CD4-positive, alpha-beta T cell (primary cell): ENCODE measurements at regions not wholly inside any gene's neighbourhood (a gene's known extent, or its start where the extent isn't known, plus 50 kb on each side); places are given as distances from the start of the nearest gene placed in this dataset.

Experiments used
- ATAC-seq: fragments of 200-7000 bp; cut with Tn5 transposase; one replicate; pipeline ENCODE4 v1.10.0; 2022; ENCODE audit warnings: mild to moderate bottlenecking; ENCODE audit not compliant: poor library complexity
- CTCF ChIA-PET: fragments of 350-600 bp; sonication (Branson Sonifier 250); formaldehyde crosslinking; loops from one replicate; lab custom pipeline; 2021; ENCODE audit warnings: antibody characterized with exemption, inconsistent platforms; lab: Charles Lee
- POLR2A ChIA-PET: fragments of 350-600 bp; sonication (Branson Sonifier 250); formaldehyde crosslinking; loops from one replicate; lab custom pipeline; 2021; ENCODE audit warnings: antibody characterized with exemption, inconsistent platforms; lab: Charles Lee
- DNase-seq, 14 experiments: peaks; one replicate each; pipeline ENCODE4 v3.0.0-alpha.2; 2013 to 2020; ENCODE audit warnings: mixed read lengths in 2 of 14
- H3K27ac ChIP-seq, 2 donors: one replicate each; pipeline versions ENCODE4 v1.5.1 to v1.7.0; 2013; ENCODE audit warnings: low read length in 2 of 2, low read depth in 1 of 2, mild to moderate bottlenecking in 1 of 2
- H3K27me3 ChIP-seq, 2 experiments: 1 replicate in 1 of 2; 2 replicates in 1 of 2; pipeline versions ENCODE4 v1.6.1 to v1.7.0; 2013; ENCODE audit warnings: low read length in 2 of 2, control low read depth in 1 of 2, mild to moderate bottlenecking in 1 of 2, moderate library complexity in 1 of 2; ENCODE audit not compliant: insufficient read depth in 2 of 2, control insufficient read depth in 1 of 2
- H3K36me3 ChIP-seq: one replicate; pipeline ENCODE4 v1.6.1; 2013; ENCODE audit warnings: low read length, control low read depth; ENCODE audit not compliant: insufficient read depth
- H3K4me1 ChIP-seq: one replicate; pipeline ENCODE4 v1.6.1; 2013; ENCODE audit warnings: low read length, control low read depth; ENCODE audit not compliant: insufficient read depth
- H3K4me3 ChIP-seq: one replicate; pipeline ENCODE4 v1.5.1; 2013; ENCODE audit warnings: mild to moderate bottlenecking, low read length, moderate library complexity
- H3K9me3 ChIP-seq, 2 experiments: 1 replicate in 1 of 2; 2 replicates in 1 of 2; pipeline versions ENCODE4 v1.6.1 to v1.7.0; 2013; ENCODE audit warnings: low read length in 2 of 2, mild to moderate bottlenecking in 2 of 2, control low read depth in 1 of 2, moderate library complexity in 1 of 2; ENCODE audit not compliant: control insufficient read depth in 1 of 2, insufficient read depth in 1 of 2
- H3K27ac Mint-ChIP-seq: one replicate; pipeline ENCODE4 v1.8.0; 2020; ENCODE audit warnings: mixed read lengths
- H3K27me3 Mint-ChIP-seq: one replicate; pipeline ENCODE4 v1.8.0; 2021; ENCODE audit warnings: mixed read lengths
- H3K36me3 Mint-ChIP-seq: one replicate; pipeline ENCODE4 v1.8.0; 2021; ENCODE audit warnings: low read depth, mixed read lengths
- H3K4me1 Mint-ChIP-seq: one replicate; pipeline ENCODE4 v1.8.0; 2021; ENCODE audit warnings: low read depth, mixed read lengths
- H3K4me3 Mint-ChIP-seq: one replicate; pipeline ENCODE4 v1.8.0; 2020; ENCODE audit warnings: mild to moderate bottlenecking, mixed read lengths
- H3K9me3 Mint-ChIP-seq: one replicate; pipeline ENCODE4 v1.8.0; 2020; ENCODE audit warnings: mixed read lengths
- intact Hi-C, 2 experiments: fragments of 100-400 bp; cut with DNase I in 1 of 2; cut with micrococcal nuclease in 1 of 2; formaldehyde crosslinking; loops; one replicate each; pipeline versions ENCODE4 v1.15.1 to v1.9.0; 2023 to 2025; cut with DNase I, micrococcal nuclease
- TF ChIP-seq, protein P1 (sequence below): fragments of 200-600 bp; IDR thresholded peaks from one replicate; pipeline ENCODE4 v1.8.0; 2022; ENCODE audit warnings: antibody characterized with exemption, mild to moderate bottlenecking

DNA sequence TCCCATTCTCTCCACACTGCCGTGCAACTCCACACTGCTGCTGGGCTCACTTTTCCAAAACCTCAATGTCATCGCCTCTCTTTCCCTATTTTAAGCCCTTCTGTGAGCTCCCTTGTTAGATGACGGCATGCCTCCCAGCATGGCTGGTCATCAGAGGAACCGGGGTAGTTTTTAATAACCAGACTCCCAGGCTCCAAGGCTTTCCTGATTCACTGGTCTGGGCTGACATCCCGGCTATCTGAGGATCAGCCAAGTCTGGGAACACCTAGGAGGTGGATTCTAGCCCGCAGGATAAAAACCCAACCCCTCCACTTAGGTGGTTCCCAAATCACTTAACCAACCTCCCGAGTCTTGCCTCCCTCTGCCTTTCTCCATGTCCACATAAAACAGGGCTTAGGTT is 295.4 kb upstream of the FZD8 start:
- Mint-ChIP-seq H3K36me3 (no peaks in the 10 kb centered on the region), H3K27ac (no peak overlapping the region), H3K4me1 (no peaks in the 10 kb centered on the region), H3K4me3 (no peak overlapping the region), H3K27me3 (no peaks in the 10 kb centered on the region), H3K9me3 (peaks cover 7% of the 10 kb centered on the region)
- DNase-seq (no peak), ATAC-seq (no peak)
- intact Hi-C loops, result no loop called here
- H3K4me3 ChIP-seq, result no peak overlapping the region
- H3K9me3 ChIP-seq, result peaks cover 0 to 4% of the 10 kb centered on the region in 2 experiments
- no peaks in the 10 kb centered on the region for H3K36me3 ChIP-seq
- ChIA-PET POLR2A (no interaction called here), CTCF (no interaction called here)
- H3K27me3 ChIP-seq, result no peaks in the 10 kb centered on the region
- no peak overlapping the region for H3K27ac ChIP-seq
- no peaks in the 10 kb centered on the region for H3K4me1 ChIP-seq
- TF ChIP-seq, protein P1, sequence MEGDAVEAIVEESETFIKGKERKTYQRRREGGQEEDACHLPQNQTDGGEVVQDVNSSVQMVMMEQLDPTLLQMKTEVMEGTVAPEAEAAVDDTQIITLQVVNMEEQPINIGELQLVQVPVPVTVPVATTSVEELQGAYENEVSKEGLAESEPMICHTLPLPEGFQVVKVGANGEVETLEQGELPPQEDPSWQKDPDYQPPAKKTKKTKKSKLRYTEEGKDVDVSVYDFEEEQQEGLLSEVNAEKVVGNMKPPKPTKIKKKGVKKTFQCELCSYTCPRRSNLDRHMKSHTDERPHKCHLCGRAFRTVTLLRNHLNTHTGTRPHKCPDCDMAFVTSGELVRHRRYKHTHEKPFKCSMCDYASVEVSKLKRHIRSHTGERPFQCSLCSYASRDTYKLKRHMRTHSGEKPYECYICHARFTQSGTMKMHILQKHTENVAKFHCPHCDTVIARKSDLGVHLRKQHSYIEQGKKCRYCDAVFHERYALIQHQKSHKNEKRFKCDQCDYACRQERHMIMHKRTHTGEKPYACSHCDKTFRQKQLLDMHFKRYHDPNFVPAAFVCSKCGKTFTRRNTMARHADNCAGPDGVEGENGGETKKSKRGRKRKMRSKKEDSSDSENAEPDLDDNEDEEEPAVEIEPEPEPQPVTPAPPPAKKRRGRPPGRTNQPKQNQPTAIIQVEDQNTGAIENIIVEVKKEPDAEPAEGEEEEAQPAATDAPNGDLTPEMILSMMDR, result no peak

- no peaks in the 10 kb centered on the region for H3K27me3 Mint-ChIP-seq
- POLR2A ChIA-PET, result no interaction called here
- CTCF ChIA-PET, result no interaction called here
- H3K27ac ChIP-seq, result no peak overlapping the region
- no peaks in the 10 kb centered on the region for H3K9me3 ChIP-seq
- no peak overlapping the region for H3K4me3 ChIP-seq
- intact Hi-C loops, result no loop called here
- no peak for ATAC-seq
- TF ChIP-seq, protein P1, result no peak
- no peaks in the 10 kb centered on the region for H3K27me3 ChIP-seq
- no peaks in the 10 kb centered on the region for H3K4me1 ChIP-seq
- H3K4me1 Mint-ChIP-seq, result no peaks in the 10 kb centered on the region
- no peak for DNase-seq
- H3K9me3 Mint-ChIP-seq, result peaks cover 12% of the 10 kb centered on the region
- H3K36me3 Mint-ChIP-seq, result no peaks in the 10 kb centered on the region
- no peak overlapping the region for H3K4me3 Mint-ChIP-seq
- no peaks in the 10 kb centered on the region for H3K36me3 ChIP-seq
- no peak overlapping the region for H3K27ac Mint-ChIP-seq
Observed at GRCh38 chr10:35934642-35934995, 292.5 kb upstream of the FZD8 start.

DNA sequence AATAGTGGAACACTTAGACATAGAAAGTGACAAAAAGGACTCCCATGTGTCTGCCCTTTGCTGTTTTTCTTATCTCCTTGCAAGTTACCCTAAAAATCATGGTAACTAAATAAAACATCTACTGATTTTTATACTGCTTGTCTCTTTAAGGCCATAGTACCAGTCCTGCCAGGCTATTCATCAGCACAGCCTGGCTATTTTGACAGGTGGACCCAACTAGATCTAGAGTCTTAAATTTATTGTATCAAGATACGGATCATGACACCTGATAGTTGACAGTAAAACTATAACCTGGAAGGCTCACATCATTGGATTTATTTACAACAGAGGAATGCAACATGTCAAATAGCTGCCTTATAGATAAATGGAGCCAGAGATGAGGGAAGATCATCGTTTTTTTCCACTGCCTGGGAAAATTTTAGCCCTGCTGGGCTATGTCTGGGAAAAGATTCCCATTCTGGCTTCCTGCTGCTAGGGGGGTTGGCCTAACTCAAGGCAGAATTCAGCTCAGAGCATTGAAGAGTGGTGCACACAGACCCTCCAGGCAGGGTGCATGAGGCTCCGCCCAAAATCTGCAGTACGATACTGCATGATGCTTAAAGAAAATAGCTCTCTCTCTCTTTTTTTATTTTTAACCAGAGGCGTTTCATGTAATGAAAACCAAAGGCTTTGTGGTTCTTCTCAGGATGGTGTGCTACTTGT is 292.0 kb upstream of the FZD8 start:
- DNase-seq, result no peak
- no peaks in the 10 kb centered on the region for H3K36me3 Mint-ChIP-seq
- intact Hi-C loops, result no loop called here
- H3K9me3 Mint-ChIP-seq, result peaks cover 12% of the 10 kb centered on the region
- ATAC-seq, result no peak
- no peak overlapping the region for H3K27ac Mint-ChIP-seq
- TF ChIP-seq, protein P1, result no peak
- no peak overlapping the region for H3K27ac ChIP-seq
- no peak overlapping the region for H3K4me3 Mint-ChIP-seq
- H3K9me3 ChIP-seq, result no peaks in the 10 kb centered on the region
- ChIA-PET CTCF (no interaction called here), POLR2A (no interaction called here)
- H3K4me3 ChIP-seq, result no peak overlapping the region
- H3K36me3 ChIP-seq, result no peaks in the 10 kb centered on the region
- no peaks in the 10 kb centered on the region for H3K27me3 ChIP-seq
- H3K4me1 ChIP-seq, result no peaks in the 10 kb centered on the region
- H3K4me1 Mint-ChIP-seq, result no peaks in the 10 kb centered on the region
- no peaks in the 10 kb centered on the region for H3K27me3 Mint-ChIP-seq
